ENCODE measurements at regions not wholly inside any gene's neighbourhood (a gene's known extent, or its start where the extent isn't known, plus 50 kb on each side); places are given as distances from the start of the nearest gene placed in this dataset.

GRCh38 chr6:108778421-108779186, 69.6 kb upstream of the ARMC2 start:
- no peak for TF ChIP-seq CTCF (IDR thresholded peaks at IDR 0.05)
- no peak for TF ChIP-seq POLR2A (IDR thresholded peaks at IDR 0.05)

All from lower leg skin (tissue), 3 donors.